WTC11 (cell line): ENCODE measurements at regions not wholly inside any gene's neighbourhood (a gene's known extent, or its start where the extent isn't known, plus 50 kb on each side); places are given as distances from the start of the nearest gene placed in this dataset.

Experiments
- ATAC-seq: fragments of 200-7000 bp; cut with Tn5 transposase; 2 replicates; pipeline ENCODE4 v1.10.0; 2021; ENCODE audit warnings: mild to moderate bottlenecking, moderate library complexity
- CTCF ChIA-PET: fragments of 300-600 bp; sonication (Branson Sonifier 250); formaldehyde crosslinking; loops from one replicate; lab custom pipeline; 2021; ENCODE audit warnings: antibody characterized with exemption; lab: Charles Lee
- POLR2A ChIA-PET: fragments of 350-600 bp; sonication (Branson Sonifier 250); formaldehyde crosslinking; loops from one replicate; lab custom pipeline; 2021; ENCODE audit warnings: antibody characterized with exemption; lab: Charles Lee
- DNase-seq: peaks from one replicate; pipeline ENCODE4 v3.0.0; 2021; ENCODE audit warnings: low spot score
- H3K27ac Mint-ChIP-seq: 2 replicates; pipeline ENCODE4 v1.8.0; 2021; ENCODE audit warnings: mixed read lengths
- H3K27me3 Mint-ChIP-seq: 2 replicates; pipeline ENCODE4 v1.8.0; 2021; ENCODE audit warnings: low read depth, mild to moderate bottlenecking, moderate library complexity, mixed read lengths
- H3K36me3 Mint-ChIP-seq: 2 replicates; pipeline ENCODE4 v1.8.0; 2021; ENCODE audit warnings: mixed read lengths
- H3K4me1 Mint-ChIP-seq: 2 replicates; pipeline ENCODE4 v1.8.0; 2022; ENCODE audit warnings: mixed read lengths
- H3K4me3 Mint-ChIP-seq: 2 replicates; pipeline ENCODE4 v1.8.0; 2021; ENCODE audit warnings: mild to moderate bottlenecking, moderate library complexity, mixed read lengths
- H3K9me3 Mint-ChIP-seq: 2 replicates; pipeline ENCODE4 v1.8.0; 2021; ENCODE audit warnings: mixed read lengths
- CREB1 ChIP-seq: sonication (generic); formaldehyde crosslinking; IDR thresholded peaks from 2 replicates; pipeline ENCODE4 v1.8.0; 2023; ENCODE audit warnings: mild to moderate bottlenecking, missing genetic modification reagents
- FOXJ3 ChIP-seq: sonication (generic); formaldehyde crosslinking; IDR thresholded peaks from 2 replicates; pipeline ENCODE4 v1.9.0; 2021; ENCODE audit warnings: missing genetic modification reagents, mild to moderate bottlenecking, borderline replicate concordance
- GABPB1 ChIP-seq: sonication (generic); formaldehyde crosslinking; IDR thresholded peaks from 2 replicates; pipeline ENCODE4 v1.8.1; 2023; ENCODE audit warnings: mild to moderate bottlenecking, missing genetic modification reagents
- GTF2I ChIP-seq: fragments of 250-450 bp; sonication (Bioruptor Pico); conservative IDR thresholded peaks from 2 replicates; pipeline ENCODE4 v1.4.0; 2021; ENCODE audit warnings: mild to moderate bottlenecking
- IRF2 ChIP-seq: sonication (generic); formaldehyde crosslinking; IDR thresholded peaks from 2 replicates; pipeline ENCODE4 v1.8.0; 2022; ENCODE audit warnings: low read depth, missing genetic modification reagents, borderline replicate concordance
- JAZF1 ChIP-seq: fragments of 250-450 bp; sonication (Bioruptor Pico); IDR thresholded peaks from 2 replicates; pipeline ENCODE4 v1.9.0; 2021; ENCODE audit warnings: moderate library complexity, mild to moderate bottlenecking, inconsistent platforms
- KAT7 ChIP-seq: sonication (generic); formaldehyde crosslinking; IDR thresholded peaks from 2 replicates; pipeline ENCODE4 v1.8.1; 2023; ENCODE audit warnings: missing genetic modification reagents, mild to moderate bottlenecking, borderline replicate concordance
- MXD4 ChIP-seq: fragments of 250-450 bp; sonication (Bioruptor Pico); IDR thresholded peaks from 2 replicates; pipeline ENCODE4 v1.8.0; 2021; ENCODE audit warnings: mild to moderate bottlenecking, moderate library complexity, borderline replicate concordance
- MYBL2 ChIP-seq: sonication (generic); formaldehyde crosslinking; IDR thresholded peaks from 2 replicates; pipeline ENCODE4 v1.8.1; 2023; ENCODE audit warnings: mild to moderate bottlenecking, moderate library complexity, missing genetic modification reagents
- PRRX2 ChIP-seq: fragments of 250-450 bp; sonication (Bioruptor Pico); IDR thresholded peaks from 2 replicates; pipeline ENCODE4 v1.8.0; 2021; ENCODE audit warnings: mild to moderate bottlenecking
- SMAD4 ChIP-seq: sonication (generic); formaldehyde crosslinking; IDR thresholded peaks from 2 replicates; pipeline ENCODE4 v1.8.0; 2022; ENCODE audit warnings: mild to moderate bottlenecking, missing genetic modification reagents
- SP1 ChIP-seq: sonication (generic); formaldehyde crosslinking; conservative IDR thresholded peaks from 2 replicates; pipeline ENCODE4 v1.8.1; 2022; ENCODE audit warnings: missing genetic modification reagents
- TEAD1 ChIP-seq: sonication (generic); formaldehyde crosslinking; IDR thresholded peaks from 2 replicates; pipeline ENCODE4 v1.8.0; 2022; ENCODE audit warnings: mild to moderate bottlenecking, missing genetic modification reagents
- ZNF138 ChIP-seq: sonication (generic); formaldehyde crosslinking; conservative IDR thresholded peaks from 2 replicates; pipeline ENCODE4 v1.8.1; 2022; ENCODE audit warnings: mild to moderate bottlenecking, moderate library complexity, missing genetic modification reagents
- TF ChIP-seq, protein P1 (sequence below): sonication (generic); formaldehyde crosslinking; IDR thresholded peaks from 2 replicates; pipeline ENCODE4 v1.8.1; 2022; ENCODE audit warnings: mild to moderate bottlenecking, missing genetic modification reagents, moderate library complexity, borderline replicate concordance
- TF ChIP-seq, protein P2 (sequence below): sonication (generic); formaldehyde crosslinking; IDR thresholded peaks from 2 replicates; pipeline ENCODE4 v1.8.1; 2022; ENCODE audit warnings: low read depth, mild to moderate bottlenecking, moderate library complexity, missing genetic modification reagents, borderline replicate concordance
- TF ChIP-seq, protein P3 (sequence below): fragments of 250-450 bp; sonication (Bioruptor Pico); IDR thresholded peaks from 2 replicates; pipeline ENCODE4 v2.1.2; 2022; ENCODE audit warnings: mild to moderate bottlenecking, moderate library complexity
- TF ChIP-seq, protein P4 (sequence below): sonication (generic); formaldehyde crosslinking; IDR thresholded peaks from 2 replicates; pipeline ENCODE4 v1.8.0; 2023; ENCODE audit warnings: mild to moderate bottlenecking, missing genetic modification reagents
- TF ChIP-seq, protein P5 (sequence below): fragments of 250-450 bp; sonication (Bioruptor Pico); IDR thresholded peaks from 2 replicates; pipeline ENCODE4 v1.9.0; 2021; ENCODE audit warnings: mild to moderate bottlenecking
- TF ChIP-seq, protein P6 (sequence below): sonication (generic); formaldehyde crosslinking; IDR thresholded peaks from 2 replicates; pipeline ENCODE4 v1.8.1; 2023; ENCODE audit warnings: mild to moderate bottlenecking, moderate library complexity, missing genetic modification reagents
- TF ChIP-seq, protein P7 (sequence below): sonication (generic); formaldehyde crosslinking; IDR thresholded peaks from 2 replicates; pipeline ENCODE4 v1.8.0; 2022; ENCODE audit warnings: mild to moderate bottlenecking, missing genetic modification reagents

DNA sequence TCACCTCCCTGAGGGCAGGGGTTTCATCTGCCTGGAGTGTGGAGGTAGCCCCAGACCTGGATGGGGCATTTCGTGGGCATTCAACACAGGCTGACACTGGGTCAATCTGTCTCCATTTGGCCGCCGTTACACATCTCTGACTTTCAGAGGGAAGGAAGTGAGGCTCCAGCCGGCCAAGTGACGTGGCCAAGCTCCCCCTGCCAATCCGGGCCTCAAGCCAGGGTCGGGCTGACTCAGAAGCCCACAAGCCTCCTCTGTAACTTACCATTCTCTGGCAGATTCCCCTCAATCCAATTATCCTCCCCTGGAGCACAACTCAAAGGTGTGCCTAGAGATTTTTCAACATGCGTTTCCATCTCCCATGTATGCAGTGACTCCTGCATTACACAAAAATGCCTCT is 227.6 kb downstream of the KLF13 start (continued):
- TF ChIP-seq, protein P1, sequence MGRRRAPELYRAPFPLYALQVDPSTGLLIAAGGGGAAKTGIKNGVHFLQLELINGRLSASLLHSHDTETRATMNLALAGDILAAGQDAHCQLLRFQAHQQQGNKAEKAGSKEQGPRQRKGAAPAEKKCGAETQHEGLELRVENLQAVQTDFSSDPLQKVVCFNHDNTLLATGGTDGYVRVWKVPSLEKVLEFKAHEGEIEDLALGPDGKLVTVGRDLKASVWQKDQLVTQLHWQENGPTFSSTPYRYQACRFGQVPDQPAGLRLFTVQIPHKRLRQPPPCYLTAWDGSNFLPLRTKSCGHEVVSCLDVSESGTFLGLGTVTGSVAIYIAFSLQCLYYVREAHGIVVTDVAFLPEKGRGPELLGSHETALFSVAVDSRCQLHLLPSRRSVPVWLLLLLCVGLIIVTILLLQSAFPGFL (CRISPR knock-in tag) = no peak
- TF ChIP-seq, all 79 proteins: peak for 0

DNA sequence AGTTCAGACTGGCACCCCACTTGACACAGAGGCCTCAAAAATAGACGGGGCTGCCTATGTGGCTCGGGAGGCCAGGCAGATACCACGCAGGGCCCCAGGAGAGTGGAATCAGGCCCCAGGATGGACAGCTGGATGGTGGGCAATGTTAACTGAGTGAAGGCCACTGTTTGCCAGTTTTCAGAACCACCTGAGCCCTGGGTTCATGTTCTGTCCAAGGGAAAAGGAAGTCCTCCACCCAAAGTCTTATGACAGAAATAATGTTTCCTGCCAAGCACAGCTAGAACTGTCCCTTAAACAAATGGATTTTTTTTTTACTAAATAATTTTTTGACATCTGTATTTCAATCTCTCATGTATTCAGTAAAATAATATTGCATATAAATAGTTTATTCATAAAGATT is 228.4 kb downstream of the KLF13 start:
- Mint-ChIP-seq H3K36me3 (no peaks in the 10 kb centered on the region), H3K4me3 (no peak overlapping the region), H3K27ac (no peak overlapping the region), H3K4me1 (peaks cover 5% of the 10 kb centered on the region), H3K9me3 (0 out of 2 replicates have a peak, but pooled peaks cover 5% of the 10 kb centered on the region), H3K27me3 (no peaks in the 10 kb centered on the region)
- TF ChIP-seq SMAD4 = no peak
- no peak for TF ChIP-seq ZNF138 (CRISPR knock-in tag)
- no peak for TF ChIP-seq PRRX2 (CRISPR knock-in tag)
- TF ChIP-seq FOXJ3 = no peak
- TF ChIP-seq, protein P2, sequence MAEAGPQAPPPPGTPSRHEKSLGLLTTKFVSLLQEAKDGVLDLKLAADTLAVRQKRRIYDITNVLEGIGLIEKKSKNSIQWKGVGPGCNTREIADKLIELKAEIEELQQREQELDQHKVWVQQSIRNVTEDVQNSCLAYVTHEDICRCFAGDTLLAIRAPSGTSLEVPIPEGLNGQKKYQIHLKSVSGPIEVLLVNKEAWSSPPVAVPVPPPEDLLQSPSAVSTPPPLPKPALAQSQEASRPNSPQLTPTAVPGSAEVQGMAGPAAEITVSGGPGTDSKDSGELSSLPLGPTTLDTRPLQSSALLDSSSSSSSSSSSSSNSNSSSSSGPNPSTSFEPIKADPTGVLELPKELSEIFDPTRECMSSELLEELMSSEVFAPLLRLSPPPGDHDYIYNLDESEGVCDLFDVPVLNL = no peak
- TF ChIP-seq MYBL2 (CRISPR knock-in tag) = no peak
- no peak for TF ChIP-seq TEAD1
- POLR2A ChIA-PET = no interaction called here
- ATAC-seq (no peak), DNase-seq (no peak)
- CTCF ChIA-PET = no interaction called here

DNA sequence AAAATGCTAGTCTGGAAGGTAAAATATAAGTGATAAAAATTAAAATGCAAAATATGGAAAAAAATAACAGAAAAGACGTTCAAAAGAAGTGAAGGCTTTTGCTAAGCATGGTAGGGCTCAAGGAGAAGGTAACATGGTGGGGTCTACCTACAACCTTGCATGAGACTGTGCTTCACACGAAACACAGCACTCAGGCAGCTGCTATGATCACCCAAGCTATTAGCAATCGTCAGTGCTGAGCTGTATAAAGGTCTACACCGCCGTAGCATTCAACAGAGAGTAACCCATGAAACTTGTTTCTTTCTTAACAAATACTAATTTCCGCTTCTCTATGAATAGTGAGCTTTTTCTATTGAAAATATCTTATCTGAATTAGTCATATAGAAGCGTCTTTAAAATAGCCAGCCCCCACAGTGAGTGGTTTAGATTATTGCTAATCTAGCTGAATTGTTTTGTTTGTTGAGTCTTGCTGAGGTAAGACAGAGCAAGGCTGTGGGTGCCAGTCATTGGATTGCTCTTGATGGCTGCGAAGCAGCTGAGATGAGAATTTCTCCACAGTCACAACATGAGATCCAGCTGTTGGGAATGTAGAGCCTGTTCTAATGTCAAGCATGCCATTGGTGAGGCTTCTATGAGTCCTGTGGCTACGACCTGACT is 230.0 kb downstream of the KLF13 start:
- DNase-seq = no peak
- no peaks in the 10 kb centered on the region for H3K36me3 Mint-ChIP-seq
- 0 out of 2 replicates have a peak, but pooled peaks cover 5% of the 10 kb centered on the region for H3K9me3 Mint-ChIP-seq
- no peak overlapping the region for H3K4me3 Mint-ChIP-seq
- TF ChIP-seq SP1 = no peak
- no peak for TF ChIP-seq JAZF1
- no peak for TF ChIP-seq MXD4
- TF ChIP-seq, protein P3, sequence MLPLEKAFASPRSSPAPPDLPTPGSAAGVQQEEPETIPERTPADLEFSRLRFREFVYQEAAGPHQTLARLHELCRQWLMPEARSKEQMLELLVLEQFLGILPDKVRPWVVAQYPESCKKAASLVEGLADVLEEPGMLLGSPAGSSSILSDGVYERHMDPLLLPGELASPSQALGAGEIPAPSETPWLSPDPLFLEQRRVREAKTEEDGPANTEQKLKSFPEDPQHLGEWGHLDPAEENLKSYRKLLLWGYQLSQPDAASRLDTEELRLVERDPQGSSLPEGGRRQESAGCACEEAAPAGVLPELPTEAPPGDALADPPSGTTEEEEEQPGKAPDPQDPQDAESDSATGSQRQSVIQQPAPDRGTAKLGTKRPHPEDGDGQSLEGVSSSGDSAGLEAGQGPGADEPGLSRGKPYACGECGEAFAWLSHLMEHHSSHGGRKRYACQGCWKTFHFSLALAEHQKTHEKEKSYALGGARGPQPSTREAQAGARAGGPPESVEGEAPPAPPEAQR (CRISPR knock-in tag) = no peak
- TF ChIP-seq, protein P4, sequence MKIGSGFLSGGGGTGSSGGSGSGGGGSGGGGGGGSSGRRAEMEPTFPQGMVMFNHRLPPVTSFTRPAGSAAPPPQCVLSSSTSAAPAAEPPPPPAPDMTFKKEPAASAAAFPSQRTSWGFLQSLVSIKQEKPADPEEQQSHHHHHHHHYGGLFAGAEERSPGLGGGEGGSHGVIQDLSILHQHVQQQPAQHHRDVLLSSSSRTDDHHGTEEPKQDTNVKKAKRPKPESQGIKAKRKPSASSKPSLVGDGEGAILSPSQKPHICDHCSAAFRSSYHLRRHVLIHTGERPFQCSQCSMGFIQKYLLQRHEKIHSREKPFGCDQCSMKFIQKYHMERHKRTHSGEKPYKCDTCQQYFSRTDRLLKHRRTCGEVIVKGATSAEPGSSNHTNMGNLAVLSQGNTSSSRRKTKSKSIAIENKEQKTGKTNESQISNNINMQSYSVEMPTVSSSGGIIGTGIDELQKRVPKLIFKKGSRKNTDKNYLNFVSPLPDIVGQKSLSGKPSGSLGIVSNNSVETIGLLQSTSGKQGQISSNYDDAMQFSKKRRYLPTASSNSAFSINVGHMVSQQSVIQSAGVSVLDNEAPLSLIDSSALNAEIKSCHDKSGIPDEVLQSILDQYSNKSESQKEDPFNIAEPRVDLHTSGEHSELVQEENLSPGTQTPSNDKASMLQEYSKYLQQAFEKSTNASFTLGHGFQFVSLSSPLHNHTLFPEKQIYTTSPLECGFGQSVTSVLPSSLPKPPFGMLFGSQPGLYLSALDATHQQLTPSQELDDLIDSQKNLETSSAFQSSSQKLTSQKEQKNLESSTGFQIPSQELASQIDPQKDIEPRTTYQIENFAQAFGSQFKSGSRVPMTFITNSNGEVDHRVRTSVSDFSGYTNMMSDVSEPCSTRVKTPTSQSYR = no peak
- no peak for TF ChIP-seq GABPB1 (CRISPR knock-in tag)
- no peak for TF ChIP-seq GTF2I (CRISPR knock-in tag)
- TF ChIP-seq KAT7 (CRISPR knock-in tag) = no peak
- TF ChIP-seq, protein P5, sequence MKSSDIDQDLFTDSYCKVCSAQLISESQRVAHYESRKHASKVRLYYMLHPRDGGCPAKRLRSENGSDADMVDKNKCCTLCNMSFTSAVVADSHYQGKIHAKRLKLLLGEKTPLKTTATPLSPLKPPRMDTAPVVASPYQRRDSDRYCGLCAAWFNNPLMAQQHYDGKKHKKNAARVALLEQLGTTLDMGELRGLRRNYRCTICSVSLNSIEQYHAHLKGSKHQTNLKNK (CRISPR knock-in tag) = no peak
- TF ChIP-seq, protein P6, sequence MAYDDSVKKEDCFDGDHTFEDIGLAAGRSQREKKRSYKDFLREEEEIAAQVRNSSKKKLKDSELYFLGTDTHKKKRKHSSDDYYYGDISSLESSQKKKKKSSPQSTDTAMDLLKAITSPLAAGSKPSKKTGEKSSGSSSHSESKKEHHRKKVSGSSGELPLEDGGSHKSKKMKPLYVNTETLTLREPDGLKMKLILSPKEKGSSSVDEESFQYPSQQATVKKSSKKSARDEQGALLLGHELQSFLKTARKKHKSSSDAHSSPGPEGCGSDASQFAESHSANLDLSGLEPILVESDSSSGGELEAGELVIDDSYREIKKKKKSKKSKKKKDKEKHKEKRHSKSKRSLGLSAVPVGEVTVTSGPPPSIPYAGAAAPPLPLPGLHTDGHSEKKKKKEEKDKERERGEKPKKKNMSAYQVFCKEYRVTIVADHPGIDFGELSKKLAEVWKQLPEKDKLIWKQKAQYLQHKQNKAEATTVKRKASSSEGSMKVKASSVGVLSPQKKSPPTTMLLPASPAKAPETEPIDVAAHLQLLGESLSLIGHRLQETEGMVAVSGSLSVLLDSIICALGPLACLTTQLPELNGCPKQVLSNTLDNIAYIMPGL (CRISPR knock-in tag) = no peak
- no peak for TF ChIP-seq IRF2 (CRISPR knock-in tag)
- TF ChIP-seq CREB1 (CRISPR knock-in tag) = no peak
- no peak for TF ChIP-seq PRRX2 (CRISPR knock-in tag)
- TF ChIP-seq, protein P7, sequence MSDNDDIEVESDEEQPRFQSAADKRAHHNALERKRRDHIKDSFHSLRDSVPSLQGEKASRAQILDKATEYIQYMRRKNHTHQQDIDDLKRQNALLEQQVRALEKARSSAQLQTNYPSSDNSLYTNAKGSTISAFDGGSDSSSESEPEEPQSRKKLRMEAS (CRISPR knock-in tag) = no peak
- POLR2A ChIA-PET = no interaction called here
- no peaks in the 10 kb centered on the region for H3K27me3 Mint-ChIP-seq
- ATAC-seq = no peak
- H3K27ac Mint-ChIP-seq = no peak overlapping the region
- CTCF ChIA-PET = interaction anchor here (0.5 to 1.2 kb wide), 2 partner anchors 244 to 421 kb away, joined by 3 to 5 read pairs; no protein-coding TSS in a partner anchor
- peaks cover 5% of the 10 kb centered on the region for H3K4me1 Mint-ChIP-seq
